ENCODE measurements at regions not wholly inside any gene's neighbourhood (a gene's known extent, or its start where the extent isn't known, plus 50 kb on each side); places are given as distances from the start of the nearest gene placed in this dataset.
A peak's percentile ranks its signal among the peaks of the same experiment; 100 is the strongest.

- DNase-seq, result no peak
These were observed 261.2 kb downstream of the BMP7 start for GRCh38 chr20:57004951-57005933.

DNA sequence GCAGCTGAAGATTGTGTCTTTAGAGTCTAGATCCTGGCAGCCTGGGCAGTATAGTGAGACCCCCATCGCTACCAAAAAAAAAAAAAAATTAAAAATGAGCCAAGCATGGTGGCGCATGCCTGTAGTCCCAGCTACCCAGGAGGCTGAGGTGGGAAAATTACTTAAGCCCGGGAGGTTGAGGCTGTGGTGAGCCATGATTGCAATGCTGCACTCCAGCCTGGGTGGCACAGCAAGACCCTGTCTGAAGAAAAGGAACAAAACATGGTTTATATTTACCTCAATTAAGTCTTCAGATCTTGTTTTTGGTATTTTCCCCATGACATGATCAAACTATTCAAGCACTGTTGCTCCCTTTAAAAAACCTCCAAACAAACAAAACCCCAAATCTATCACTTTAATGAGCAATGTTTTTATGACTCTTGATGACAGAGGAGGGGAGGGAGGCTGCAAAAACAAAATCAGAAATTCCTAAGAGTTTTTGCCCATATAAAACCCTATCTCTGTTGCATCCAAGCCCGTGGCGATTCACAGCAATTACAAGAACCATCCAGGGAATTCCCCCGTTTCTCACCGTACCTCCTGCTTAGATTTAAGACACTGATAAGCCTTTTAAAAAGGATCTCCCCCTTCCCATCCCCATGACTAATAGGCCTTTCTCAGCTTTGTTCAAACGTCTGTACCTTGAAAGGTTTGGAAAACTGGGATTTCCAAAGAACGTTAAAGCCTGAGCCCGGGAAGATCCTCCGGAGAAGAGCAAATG is 259.9 kb downstream of the BMP7 start:
- peak; percentile 83 for DNase-seq

DNA sequence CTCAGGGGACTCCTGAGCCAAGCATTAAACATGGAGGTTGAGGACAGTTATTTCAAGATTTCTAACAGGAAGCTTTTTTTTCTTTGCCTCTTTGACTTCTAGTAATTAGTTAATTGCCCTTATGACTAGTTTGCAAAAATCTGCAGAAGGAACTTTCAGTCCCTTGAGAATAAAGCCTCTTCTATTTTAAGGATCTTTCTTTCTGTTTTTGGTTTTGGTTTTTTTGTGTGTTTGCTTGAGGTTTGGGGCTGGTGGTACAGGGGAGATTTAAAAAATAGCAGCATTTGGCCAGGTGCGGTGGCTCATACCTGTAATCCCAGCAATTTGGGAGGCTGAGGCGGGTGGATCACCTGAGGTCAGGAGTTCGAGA is 259.3 kb downstream of the BMP7 start:
- DNase-seq, result no peak

GRCh38 chr20:57008217-57008616 is 258.2 kb downstream of the BMP7 start:
- peak; percentile 99 for DNase-seq

GRCh38 chr20:57009355-57009754 is 257.1 kb downstream of the BMP7 start:
- DNase-seq, result no peak

GRCh38 chr20:57009775-57010174 is 256.7 kb downstream of the BMP7 start:
- no peak for DNase-seq

DNA sequence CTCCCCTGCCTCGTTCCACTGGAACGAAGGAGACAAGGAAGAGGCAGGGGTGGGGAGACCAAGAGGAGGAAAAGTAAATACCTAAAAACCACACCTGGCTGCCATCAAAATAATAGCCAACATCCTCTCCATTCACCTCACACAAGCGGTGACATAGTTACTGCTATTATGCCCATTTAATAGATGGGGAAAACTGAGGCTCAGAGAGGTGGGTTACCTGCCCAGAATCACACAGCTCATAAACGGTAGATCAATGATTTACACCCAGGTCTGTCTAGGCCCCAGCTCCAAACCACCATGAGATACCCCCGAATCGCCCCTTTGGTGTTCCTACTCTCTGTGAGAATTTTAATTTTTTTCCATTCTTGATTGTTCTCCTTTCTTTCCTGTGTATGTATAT is 253.8 kb downstream of the BMP7 start:
- DNase-seq, result no peak

GRCh38 chr20:57013217-57013616 is 253.2 kb downstream of the BMP7 start:
- no peak for DNase-seq

DNA sequence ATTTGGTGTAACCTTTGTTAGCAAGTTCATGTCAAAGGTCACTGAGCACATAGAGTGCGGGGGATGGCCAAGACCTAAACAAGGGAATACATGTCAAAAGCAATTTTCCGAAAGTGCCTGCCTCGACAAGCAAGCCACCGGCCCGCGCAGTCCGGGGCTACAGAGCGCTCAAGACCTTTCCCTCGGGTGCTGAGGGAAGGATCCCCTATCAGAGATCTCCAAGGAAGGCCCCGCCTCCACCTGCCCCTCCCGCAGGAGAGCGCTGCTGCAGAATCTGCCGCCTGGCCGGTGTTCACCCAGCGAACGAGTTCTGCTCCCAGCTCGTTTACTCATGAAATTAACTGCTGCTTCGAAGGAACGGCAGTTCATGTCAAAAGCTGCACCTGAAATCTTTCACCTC is 252.7 kb downstream of the BMP7 start:
- DNase-seq, result no peak

- no peak for DNase-seq
These were observed 246.1 kb downstream of the BMP7 start for GRCh38 chr20:57020364-57020763.

DNA sequence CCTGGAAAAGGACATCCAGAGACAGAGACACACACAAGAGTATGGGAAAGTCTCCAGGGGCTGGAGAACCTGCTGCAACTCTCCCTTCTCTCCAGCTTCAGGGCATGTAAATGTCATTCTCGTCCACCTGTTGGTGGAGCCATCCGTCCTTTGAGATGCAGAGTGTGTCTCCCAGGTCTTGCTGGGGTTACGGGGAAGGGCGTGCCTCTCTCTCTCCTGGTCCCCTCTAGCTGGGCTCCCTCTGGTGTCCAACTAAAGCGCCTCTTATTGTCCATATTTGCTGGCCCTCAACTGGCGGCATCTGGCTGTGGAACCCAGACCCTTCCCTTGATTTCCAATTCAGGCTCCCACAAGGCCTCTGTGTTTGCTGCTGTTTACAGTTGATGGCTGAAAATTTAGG is 244.1 kb downstream of the BMP7 start:
- DNase-seq, result no peak

DNA sequence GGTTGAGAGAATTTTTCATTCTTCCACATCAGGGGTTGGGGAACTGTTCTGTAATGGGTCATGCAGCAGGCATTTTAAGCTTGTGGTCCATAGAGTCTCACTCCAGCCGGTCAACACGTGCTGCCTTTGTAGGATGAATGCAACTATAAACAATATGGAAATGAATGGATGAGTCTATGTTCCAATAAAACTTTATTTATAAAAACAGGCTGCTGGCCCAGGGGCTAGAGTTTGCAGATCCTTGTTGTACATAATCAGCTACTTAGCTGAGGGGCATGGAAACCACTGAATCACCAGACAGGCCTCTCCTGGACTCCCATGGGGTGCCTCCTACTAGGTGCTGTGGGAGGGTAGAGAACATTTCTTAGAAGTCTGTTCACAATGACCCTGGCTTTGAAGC is 243.4 kb downstream of the BMP7 start:
- no peak for DNase-seq

DNA sequence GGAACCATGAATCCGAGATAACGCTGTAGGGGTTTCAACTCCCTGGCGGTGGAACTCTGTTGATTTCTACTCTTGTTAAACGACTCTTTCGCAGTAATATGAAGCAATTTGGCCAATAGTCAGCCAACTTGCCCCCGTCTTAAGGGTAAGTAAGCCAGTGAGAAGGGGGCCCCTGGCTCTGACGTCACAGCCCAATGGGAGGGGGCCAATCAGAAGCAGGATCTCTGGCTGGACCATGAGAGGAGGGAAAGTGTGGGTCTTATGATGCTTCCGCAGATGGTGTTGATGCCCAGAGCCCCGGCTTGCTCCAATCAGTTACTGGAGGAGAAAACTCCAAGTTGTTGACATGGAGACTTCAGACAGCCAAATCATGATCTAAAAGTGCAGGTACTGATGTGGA is 242.4 kb downstream of the BMP7 start:
- DNase-seq, result no peak

GRCh38 chr20:57024849-57025248 is 241.6 kb downstream of the BMP7 start:
- DNase-seq, result no peak

DNA sequence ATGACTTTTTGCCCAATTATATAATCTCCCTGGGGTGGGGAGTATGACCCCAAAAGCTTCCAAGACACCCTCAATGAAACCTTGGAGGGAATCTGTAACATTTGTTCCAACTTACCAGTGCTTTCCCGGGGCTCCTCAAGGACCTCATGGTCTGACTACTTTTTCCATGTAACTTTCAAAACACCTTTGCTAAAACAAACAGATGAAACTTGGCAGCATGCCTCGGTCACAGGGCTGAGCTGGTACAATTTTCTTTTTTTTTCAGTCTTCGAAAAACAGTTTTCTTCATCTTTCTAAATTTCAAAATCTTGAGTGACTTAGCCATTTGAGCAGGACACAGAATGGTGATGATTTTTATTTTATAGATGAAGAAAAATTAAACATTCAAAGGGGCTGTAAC is 241.2 kb downstream of the BMP7 start:
- DNase-seq, result no peak

DNA sequence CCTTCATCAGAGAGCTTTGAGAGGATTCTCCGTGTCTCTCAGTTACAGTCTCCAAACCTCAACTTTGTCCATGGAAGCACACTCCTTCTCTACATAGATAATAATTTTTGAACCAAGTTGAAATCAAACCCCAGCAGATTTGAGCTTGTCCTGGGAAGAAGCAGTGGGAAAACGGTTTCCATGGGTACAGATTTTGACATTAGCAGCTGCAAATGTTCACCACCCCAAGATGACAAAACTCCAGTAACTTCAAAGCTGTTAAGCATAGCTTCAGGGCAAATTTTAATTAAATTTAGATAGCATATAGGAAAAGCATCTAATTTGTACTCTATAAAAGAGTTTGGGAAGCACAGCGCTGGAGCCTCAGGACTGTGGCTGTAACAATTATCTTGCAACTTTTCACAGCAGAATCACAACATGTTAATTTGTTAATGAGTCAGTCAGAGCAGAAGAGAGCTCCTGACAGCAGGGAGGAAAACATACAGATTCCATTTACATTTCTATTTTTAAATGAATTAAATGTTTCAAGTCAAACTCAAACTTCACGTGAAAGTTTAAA is 240.7 kb downstream of the BMP7 start:
- DNase-seq, result no peak

DNA sequence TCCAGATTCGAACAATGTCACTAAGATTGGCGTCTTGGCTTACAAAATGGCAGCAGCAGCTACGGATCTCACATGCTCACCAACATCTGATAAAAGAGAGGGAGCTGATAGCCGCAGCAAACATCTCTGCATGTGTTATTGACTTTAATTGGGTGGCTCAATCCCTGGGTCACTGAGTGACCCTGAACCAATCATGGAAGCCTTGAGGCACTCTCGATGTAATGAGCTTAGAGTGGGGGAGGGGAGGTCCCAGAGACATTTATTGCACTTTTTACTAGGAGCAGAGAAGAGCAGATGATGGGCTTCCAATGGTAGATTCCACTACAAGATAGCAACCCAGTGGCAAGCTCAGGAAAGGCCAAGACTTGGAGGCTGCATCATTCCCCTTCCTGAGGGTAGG is 238.7 kb downstream of the BMP7 start:
- no peak for DNase-seq

DNA sequence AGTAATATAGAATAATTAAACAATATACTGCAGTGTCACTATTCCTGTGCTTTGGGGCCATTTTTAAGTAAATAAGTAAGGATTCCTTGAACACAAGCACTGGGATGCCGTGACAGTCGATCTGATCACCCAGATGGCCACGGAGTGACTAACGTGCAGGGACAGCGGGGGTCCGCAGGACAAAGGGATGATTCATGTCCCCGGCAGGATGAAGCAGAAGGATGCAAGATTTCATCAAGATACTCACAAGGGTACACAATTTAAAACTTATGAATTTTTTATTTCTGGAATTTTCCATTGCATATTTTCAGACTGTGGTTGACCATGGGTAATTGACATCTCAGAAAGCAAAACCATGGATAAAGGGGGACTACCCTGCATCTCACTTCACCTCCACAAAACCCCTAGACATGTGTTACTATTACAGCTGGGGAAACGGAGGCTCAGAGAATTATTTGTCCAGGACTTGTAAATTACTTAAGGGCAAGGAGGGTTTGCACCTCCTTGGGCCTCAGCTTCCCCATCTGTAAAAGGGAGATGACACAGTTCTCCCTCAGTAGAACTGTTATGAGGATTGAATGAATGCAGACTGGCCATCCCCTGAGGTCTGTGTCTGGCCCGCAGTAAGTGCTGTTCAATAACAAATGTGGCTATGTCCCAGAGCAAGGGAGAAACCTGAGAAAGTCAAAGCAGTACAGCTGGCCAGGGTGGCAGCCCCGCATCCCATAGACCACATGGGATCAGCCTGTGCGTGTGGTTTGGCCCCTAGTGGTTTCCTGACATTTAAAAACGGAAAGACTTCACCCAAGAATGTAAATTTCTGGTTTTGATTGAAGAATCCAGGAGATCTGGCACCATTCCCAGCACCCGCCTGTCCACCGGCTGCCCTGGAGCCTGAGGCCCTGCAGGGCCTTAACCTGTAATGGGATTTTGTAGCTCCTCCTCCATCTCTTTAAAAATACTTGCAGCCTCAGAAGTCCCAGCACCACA is 235.5 kb downstream of the BMP7 start:
- DNase-seq, result no peak

- no peak for DNase-seq
These were observed 234.5 kb downstream of the BMP7 start for GRCh38 chr20:57031867-57032355.

DNA sequence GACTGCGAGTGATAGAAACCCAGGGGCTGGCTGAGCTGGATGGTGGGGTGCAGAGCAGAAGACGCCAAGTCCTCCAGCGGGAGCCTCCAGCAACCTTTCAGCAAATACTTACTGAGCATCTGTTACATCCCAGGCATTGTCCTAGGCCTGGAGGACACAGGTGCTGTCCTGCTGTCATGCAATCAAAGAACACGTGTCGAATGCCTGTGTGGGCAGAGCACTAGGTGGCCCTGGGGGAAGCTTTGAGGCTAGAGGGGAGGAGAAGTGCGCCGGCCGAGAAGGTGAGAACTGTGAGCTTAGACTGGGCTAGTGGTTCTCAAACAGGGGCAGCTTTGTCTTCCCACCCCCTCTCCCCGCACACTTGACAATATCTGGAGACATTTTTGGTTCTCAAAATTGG is 233.6 kb downstream of the BMP7 start:
- no peak for DNase-seq

GRCh38 chr20:57034001-57034400 is 232.4 kb downstream of the BMP7 start:
- no peak for DNase-seq

- DNase-seq, result no peak
These were observed 228.8 kb downstream of the BMP7 start for GRCh38 chr20:57037689-57038088.
